Large intestine (tissue), 3 donors: ENCODE measurements at regions not wholly inside any gene's neighbourhood (a gene's known extent, or its start where the extent isn't known, plus 50 kb on each side); places are given as distances from the start of the nearest gene placed in this dataset.

Experiments used
- DNase-seq, 2 donors: peaks; one replicate each; pipeline versions ENCODE4 v3.0.0 to v3.0.0-alpha.2; 2013
- H3K27ac ChIP-seq: one replicate; pipeline ENCODE4 v1.5.1; 2013; ENCODE audit warnings: low read length
- H3K27me3 ChIP-seq: 2 replicates; pipeline ENCODE4 v1.6.1; 2013; ENCODE audit warnings: low read length; ENCODE audit not compliant: control insufficient read depth, insufficient read depth
- H3K36me3 ChIP-seq: 2 replicates; pipeline ENCODE4 v1.6.1; 2013; ENCODE audit warnings: low read length; ENCODE audit not compliant: control insufficient read depth, insufficient read depth
- H3K4me1 ChIP-seq: one replicate; pipeline ENCODE4 v1.6.1; 2013; ENCODE audit warnings: low read length; ENCODE audit not compliant: control insufficient read depth, insufficient read depth
- H3K4me3 ChIP-seq: one replicate; pipeline ENCODE4 v1.5.1; 2013; ENCODE audit warnings: low read length
- H3K9me3 ChIP-seq: one replicate; pipeline ENCODE4 v1.6.1; 2013; ENCODE audit warnings: mild to moderate bottlenecking, low read depth, low read length, moderate library complexity; ENCODE audit not compliant: control insufficient read depth
- WGBS: methylation state at CpG from one replicate; pipeline ENCODE4 v1.1.5; 2013; ENCODE audit warnings: low lambda C conversion rate; ENCODE audit not compliant: insufficient coverage; 5-methylcytosine and 5-hydroxymethylcytosine counted together

- no peaks in the 10 kb centered on the region for H3K36me3 ChIP-seq
- H3K4me3 ChIP-seq, result no peak overlapping the region
- peak in 1 of 2 donors; percentile 1 for DNase-seq
- no peaks in the 10 kb centered on the region for H3K4me1 ChIP-seq
- H3K27me3 ChIP-seq, result no peaks in the 10 kb centered on the region
- H3K27ac ChIP-seq, result no peak overlapping the region
- no peaks in the 10 kb centered on the region for H3K9me3 ChIP-seq
Measured at GRCh38 chr5:23257656-23258055, 249.8 kb upstream of the PRDM9 start.

DNA sequence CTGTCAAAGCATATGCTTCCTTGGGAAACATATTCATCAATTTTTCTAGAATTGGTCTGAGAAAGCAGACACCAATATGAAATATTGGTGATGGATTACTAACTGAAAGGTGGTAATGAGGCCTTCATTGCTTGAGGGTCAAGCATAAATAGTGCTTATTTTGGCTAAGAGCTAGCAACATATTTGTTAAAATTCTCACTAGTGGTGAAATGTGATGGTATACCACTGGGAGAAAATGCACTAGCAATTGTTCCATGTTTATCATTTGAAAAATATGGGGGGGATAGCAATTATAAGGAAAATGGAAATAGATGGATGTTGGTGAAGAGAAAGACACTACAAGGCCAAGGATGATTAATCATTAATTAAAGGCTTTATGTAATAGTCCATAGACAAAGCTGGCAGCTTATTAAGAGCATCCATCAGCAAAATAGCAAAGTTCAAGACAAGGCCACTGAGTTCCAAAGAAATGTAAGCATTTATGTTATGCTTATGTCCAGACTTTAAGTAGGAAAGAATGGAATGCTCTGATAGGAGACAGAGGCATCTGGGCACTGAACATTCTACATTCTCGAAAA, 253.7 kb upstream of the PRDM9 start:
- Histone ChIP-seq H3K36me3 (no peaks in the 10 kb centered on the region), H3K27me3 (no peaks in the 10 kb centered on the region), H3K4me3 (no peak overlapping the region), H3K4me1 (no peaks in the 10 kb centered on the region), H3K9me3 (no peaks in the 10 kb centered on the region), H3K27ac (no peak overlapping the region)
- WGBS, result no CpG with 5 or more reads among the region's 1 CpG
- no peak for DNase-seq

DNA sequence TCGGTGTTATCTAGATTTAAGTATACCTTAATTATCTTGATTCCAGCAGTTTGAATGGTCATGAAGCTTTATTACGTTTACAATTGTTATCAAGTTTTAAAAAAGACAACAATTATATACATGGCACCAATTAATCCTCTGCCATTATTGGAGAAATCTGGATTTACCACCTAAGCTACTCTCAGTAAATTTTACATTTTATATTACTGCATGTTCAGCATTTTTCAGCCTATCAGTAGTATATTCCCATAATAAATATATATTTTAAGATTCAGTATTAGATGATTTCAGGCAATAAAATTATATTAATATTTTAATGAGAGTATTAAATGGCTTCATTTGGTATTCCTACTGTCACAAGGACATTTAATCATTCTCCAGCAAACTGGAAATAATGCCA, 264.5 kb upstream of the PRDM9 start:
- no peaks in the 10 kb centered on the region for H3K36me3 ChIP-seq

DNA sequence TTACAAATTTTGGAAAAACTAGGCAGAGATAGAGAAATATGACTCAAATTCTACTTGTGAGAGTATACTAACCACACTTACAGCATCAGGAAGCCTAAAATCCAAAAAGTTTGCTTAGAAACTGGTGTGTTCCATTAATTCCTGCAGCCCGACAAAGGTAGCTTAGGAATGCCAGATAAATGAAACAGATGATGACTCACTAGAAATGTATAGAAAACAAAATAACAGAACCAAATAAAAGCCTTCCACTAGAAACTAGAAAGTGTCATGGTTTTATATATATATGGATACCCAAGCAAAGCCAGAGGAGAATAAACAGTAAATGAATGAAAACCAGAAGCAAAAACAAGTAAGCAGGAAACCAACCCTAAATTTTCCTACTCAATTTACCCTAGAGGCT, 272.2 kb upstream of the PRDM9 start:
- no peaks in the 10 kb centered on the region for H3K4me1 ChIP-seq
- H3K27ac ChIP-seq, result no peak overlapping the region
- no peaks in the 10 kb centered on the region for H3K36me3 ChIP-seq
- no peaks in the 10 kb centered on the region for H3K27me3 ChIP-seq
- no peaks in the 10 kb centered on the region for H3K9me3 ChIP-seq
- no peak overlapping the region for H3K4me3 ChIP-seq
- no peak for DNase-seq
- no CpG with 5 or more reads among the region's 1 CpG for WGBS

More for the DNA sequence above, 264.5 kb upstream of the PRDM9 start:
- no peak overlapping the region for H3K27ac ChIP-seq
- no peaks in the 10 kb centered on the region for H3K27me3 ChIP-seq
- DNase-seq, result no peak
- no peaks in the 10 kb centered on the region for H3K4me1 ChIP-seq
- WGBS, result 86% methylated on average over 2 of the region's 2 CpGs
- H3K9me3 ChIP-seq, result no peaks in the 10 kb centered on the region
- H3K4me3 ChIP-seq, result no peak overlapping the region

DNA sequence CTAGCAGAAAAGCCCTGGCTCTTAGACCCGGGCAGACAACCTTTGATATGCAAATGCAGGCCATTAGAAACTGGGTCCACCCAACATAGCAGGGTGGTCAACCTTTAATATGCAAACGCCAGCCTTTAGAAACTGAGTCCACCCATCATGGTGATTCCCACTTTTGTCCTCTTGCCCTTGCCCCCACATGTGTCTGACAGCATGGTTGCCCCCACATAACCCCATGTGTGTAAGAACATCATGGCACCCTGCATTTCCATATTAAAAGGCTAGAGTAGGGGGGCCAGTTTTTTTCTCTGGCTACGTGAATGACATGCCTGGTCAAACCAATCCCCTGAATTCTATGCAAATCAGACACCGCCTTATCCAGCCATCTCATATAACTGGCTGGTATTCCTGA, 273.2 kb upstream of the PRDM9 start:
- H3K27ac ChIP-seq, result no peak overlapping the region
- no peaks in the 10 kb centered on the region for H3K9me3 ChIP-seq
- no peaks in the 10 kb centered on the region for H3K27me3 ChIP-seq
- WGBS, result no CpG with 5 or more reads among the region's 4 CpGs
- H3K4me1 ChIP-seq, result no peaks in the 10 kb centered on the region
- DNase-seq, result no peak
- no peak overlapping the region for H3K4me3 ChIP-seq
- H3K36me3 ChIP-seq, result no peaks in the 10 kb centered on the region

DNA sequence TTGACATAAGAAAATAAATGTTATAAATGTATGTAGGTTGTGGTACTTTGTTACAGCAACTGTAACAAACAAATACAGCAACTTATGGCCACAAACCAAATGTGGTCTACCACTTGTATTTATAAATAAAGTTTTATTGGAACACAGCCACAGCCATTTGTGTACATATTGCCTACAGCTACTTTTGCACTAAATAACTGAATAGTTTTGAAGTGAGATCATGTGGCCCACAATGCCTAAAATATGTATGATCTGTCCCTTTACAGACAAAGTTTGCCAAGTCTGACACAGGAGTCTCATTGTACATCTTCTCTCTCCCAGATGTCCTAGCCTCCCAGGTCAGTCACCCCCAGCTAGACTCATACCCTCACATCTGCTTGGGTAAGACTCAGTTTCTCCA, 283.6 kb upstream of the PRDM9 start:
- H3K36me3 ChIP-seq, result no peaks in the 10 kb centered on the region
- no peaks in the 10 kb centered on the region for H3K4me1 ChIP-seq
- H3K9me3 ChIP-seq, result peaks cover 3% of the 10 kb centered on the region
- H3K27ac ChIP-seq, result no peak overlapping the region
- no peak for DNase-seq
- no peaks in the 10 kb centered on the region for H3K27me3 ChIP-seq
- H3K4me3 ChIP-seq, result no peak overlapping the region

DNA sequence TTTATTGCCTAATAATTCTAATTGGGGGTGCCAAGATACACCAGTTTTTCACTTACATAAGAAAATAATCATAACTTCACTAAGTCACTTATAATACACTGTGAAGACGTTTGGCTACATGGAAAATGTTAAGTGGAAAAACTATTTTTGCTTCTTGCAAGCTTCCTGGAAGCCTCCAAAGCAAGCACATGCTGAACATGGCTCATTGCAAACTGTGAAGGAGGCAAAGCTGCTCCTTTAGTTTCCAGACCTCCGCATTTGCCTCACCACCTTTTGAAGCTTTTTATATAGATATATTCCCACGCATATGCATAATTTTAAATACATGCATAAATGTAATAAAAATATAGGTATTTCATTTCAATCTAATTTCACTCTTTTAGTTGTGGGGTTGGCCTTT, 285.6 kb upstream of the PRDM9 start:
- no peak for DNase-seq
- WGBS, result 95% methylated on average over 2 of the region's 3 CpGs
- no peaks in the 10 kb centered on the region for H3K27me3 ChIP-seq

GRCh38 chr5:23217159-23217558, 290.2 kb upstream of the PRDM9 start:
- H3K4me1 ChIP-seq, result no peaks in the 10 kb centered on the region
- DNase-seq, result no peak
- H3K9me3 ChIP-seq, result peaks cover 3% of the 10 kb centered on the region
- no peak overlapping the region for H3K4me3 ChIP-seq
- no CpG with 5 or more reads among the region's 1 CpG for WGBS
- H3K27ac ChIP-seq, result no peak overlapping the region
- no peaks in the 10 kb centered on the region for H3K27me3 ChIP-seq
- H3K36me3 ChIP-seq, result no peaks in the 10 kb centered on the region

More for the DNA sequence above, 285.6 kb upstream of the PRDM9 start:
- Histone ChIP-seq H3K36me3 (no peaks in the 10 kb centered on the region), H3K4me1 (no peaks in the 10 kb centered on the region), H3K27ac (no peak overlapping the region), H3K9me3 (peaks cover 3% of the 10 kb centered on the region), H3K4me3 (no peak overlapping the region)

- no CpG with 5 or more reads among the region's 5 CpGs for WGBS
- no peak overlapping the region for H3K4me3 ChIP-seq
- no peaks in the 10 kb centered on the region for H3K27me3 ChIP-seq
- DNase-seq, result no peak
- no peaks in the 10 kb centered on the region for H3K36me3 ChIP-seq
- H3K9me3 ChIP-seq, result peaks cover 3% of the 10 kb centered on the region
- no peaks in the 10 kb centered on the region for H3K4me1 ChIP-seq
- H3K27ac ChIP-seq, result no peak overlapping the region
Measured at GRCh38 chr5:23216345-23216744, 291.1 kb upstream of the PRDM9 start.

DNA sequence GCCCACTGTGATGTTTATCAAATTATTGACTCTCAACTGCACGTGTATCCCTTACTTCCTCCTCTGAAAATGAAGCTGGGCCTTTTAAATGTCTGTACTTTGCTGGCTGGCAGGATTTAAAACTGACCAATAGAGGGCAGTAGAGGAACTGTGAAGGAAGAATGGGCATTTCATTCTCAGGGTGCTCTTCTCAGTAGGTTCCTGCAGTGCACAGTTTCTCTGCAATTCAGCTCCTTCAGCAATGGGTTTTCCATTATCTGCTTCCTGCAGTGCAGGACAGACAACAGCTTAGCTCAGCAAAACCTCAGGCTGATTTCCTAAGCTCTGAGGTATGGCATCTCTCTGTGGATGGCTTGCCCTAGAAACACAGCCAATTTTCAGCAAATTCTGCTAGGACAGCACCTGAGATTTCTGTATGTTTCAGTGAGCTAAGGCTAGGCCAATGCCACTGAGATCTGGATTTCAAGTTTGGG, 298.4 kb upstream of the PRDM9 start:
- Histone ChIP-seq H3K4me3 (no peak overlapping the region), H3K4me1 (no peaks in the 10 kb centered on the region), H3K27ac (no peak overlapping the region), H3K27me3 (no peaks in the 10 kb centered on the region), H3K36me3 (no peaks in the 10 kb centered on the region), H3K9me3 (no peaks in the 10 kb centered on the region)
- peak; percentile 4 to 8 for DNase-seq
- WGBS, result no CpG with 5 or more reads among the region's 1 CpG

GRCh38 chr5:23204111-23204510, 303.3 kb upstream of the PRDM9 start:
- Histone ChIP-seq H3K9me3 (no peaks in the 10 kb centered on the region), H3K4me3 (no peak overlapping the region), H3K4me1 (no peaks in the 10 kb centered on the region), H3K36me3 (no peaks in the 10 kb centered on the region), H3K27me3 (no peaks in the 10 kb centered on the region), H3K27ac (no peak overlapping the region)
- no peak for DNase-seq
